ENCODE measurements at regions not wholly inside any gene's neighbourhood (a gene's known extent, or its start where the extent isn't known, plus 50 kb on each side); places are given as distances from the start of the nearest gene placed in this dataset.

DNA sequence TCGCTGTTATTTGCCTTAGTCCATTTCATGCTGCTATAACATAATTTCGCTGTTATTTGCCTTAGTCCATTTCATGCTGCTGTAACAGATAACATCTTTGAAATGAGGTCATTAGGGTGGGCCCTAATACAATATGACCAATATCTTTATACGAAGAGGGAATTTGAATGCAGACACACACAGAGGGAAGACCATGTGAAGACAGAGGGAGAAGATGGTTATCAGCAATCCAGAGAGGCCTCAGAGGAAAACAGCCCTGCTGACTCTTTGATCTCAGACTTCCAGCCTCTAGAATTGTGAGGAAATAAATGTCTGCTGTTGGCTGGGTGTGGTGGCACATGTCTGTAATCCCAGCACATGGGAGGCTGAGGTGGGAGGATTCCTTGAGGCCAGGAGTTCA is 404.9 kb downstream of the TYW1 start:
- no peak overlapping the region for H3K4me3 ChIP-seq (ENCODE audit: low read depth, low read length)
- TF ChIP-seq, protein P1, sequence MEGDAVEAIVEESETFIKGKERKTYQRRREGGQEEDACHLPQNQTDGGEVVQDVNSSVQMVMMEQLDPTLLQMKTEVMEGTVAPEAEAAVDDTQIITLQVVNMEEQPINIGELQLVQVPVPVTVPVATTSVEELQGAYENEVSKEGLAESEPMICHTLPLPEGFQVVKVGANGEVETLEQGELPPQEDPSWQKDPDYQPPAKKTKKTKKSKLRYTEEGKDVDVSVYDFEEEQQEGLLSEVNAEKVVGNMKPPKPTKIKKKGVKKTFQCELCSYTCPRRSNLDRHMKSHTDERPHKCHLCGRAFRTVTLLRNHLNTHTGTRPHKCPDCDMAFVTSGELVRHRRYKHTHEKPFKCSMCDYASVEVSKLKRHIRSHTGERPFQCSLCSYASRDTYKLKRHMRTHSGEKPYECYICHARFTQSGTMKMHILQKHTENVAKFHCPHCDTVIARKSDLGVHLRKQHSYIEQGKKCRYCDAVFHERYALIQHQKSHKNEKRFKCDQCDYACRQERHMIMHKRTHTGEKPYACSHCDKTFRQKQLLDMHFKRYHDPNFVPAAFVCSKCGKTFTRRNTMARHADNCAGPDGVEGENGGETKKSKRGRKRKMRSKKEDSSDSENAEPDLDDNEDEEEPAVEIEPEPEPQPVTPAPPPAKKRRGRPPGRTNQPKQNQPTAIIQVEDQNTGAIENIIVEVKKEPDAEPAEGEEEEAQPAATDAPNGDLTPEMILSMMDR (IDR thresholded peaks at IDR 0.05; ENCODE audit: low read depth, low read length) = no peak

DNA sequence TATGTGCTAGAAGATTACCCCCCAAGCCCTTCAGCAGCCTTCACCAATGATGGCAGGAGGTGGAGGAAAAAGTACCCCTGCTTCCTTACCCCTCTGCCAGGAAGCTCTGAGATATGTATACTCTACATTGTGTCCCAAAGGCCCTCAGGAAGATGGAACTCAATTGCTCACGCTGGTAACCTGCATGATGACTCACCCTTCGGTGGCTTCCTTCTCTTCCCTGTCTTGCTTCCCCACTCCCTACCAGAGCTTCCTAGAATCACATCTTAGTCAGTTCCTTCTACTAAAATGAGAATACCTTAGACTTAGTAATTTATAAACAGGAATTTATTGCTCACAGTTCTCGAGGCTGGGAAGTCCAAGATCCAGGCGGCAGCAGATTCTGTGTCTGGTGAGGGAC is 405.6 kb downstream of the TYW1 start:
- TF ChIP-seq, protein P1 (IDR thresholded peaks at IDR 0.05; ENCODE audit: low read depth, low read length) = no peak
- H3K4me3 ChIP-seq (ENCODE audit: low read depth, low read length) = no peak overlapping the region

DNA sequence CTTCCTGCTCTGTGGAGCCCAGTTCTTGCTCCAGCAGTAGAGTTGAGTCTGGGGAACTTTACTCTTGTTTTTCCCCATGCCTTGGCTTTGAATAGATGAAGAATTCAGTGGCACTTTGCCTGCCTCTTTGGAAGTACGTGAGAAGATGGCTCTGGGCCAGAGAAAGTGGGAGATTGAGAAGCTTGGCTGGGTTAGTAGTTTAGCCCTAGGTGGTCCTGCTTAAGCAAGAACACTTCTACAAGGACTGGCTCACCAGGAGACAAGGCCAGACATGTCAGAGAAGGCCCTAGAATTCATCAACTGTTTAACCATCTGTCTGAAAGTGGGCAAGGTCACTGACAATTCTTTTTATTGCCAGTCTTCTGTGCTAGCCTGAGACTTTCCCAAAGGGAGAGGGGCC is 410.3 kb downstream of the TYW1 start:
- H3K4me3 ChIP-seq (ENCODE audit: low read depth, low read length) = no peak overlapping the region
- TF ChIP-seq, protein P1 (IDR thresholded peaks at IDR 0.05; ENCODE audit: low read depth, low read length) = no peak

GRCh38 chr7:67407392-67408071 is 410.9 kb downstream of the TYW1 start:
- no peak overlapping the region for H3K4me3 ChIP-seq (ENCODE audit: low read depth, low read length)
- TF ChIP-seq, protein P1 (IDR thresholded peaks at IDR 0.05; ENCODE audit: low read depth, low read length) = no peak

DNA sequence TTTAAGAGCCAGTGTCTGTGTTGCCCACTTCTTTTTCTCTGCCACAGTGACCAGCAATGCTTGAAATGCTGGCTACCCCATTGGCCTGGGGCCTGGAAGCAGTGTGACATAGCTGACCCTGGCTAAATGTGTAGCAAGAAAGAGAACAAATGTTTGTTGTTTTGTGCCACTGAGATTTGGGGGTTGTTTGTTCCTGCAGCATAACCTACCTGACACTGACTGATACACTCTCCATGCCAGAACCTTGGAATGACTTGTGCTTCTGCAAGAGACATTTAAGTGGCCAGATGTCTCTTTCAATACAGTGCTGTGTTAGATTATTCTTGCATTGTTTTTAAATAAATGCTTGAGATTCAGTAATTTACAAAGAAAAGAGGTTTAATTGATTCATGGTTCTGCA is 411.5 kb downstream of the TYW1 start:
- TF ChIP-seq, protein P1 (IDR thresholded peaks at IDR 0.05; ENCODE audit: low read depth, low read length) = no peak
- H3K4me3 ChIP-seq (ENCODE audit: low read depth, low read length) = no peak overlapping the region

DNA sequence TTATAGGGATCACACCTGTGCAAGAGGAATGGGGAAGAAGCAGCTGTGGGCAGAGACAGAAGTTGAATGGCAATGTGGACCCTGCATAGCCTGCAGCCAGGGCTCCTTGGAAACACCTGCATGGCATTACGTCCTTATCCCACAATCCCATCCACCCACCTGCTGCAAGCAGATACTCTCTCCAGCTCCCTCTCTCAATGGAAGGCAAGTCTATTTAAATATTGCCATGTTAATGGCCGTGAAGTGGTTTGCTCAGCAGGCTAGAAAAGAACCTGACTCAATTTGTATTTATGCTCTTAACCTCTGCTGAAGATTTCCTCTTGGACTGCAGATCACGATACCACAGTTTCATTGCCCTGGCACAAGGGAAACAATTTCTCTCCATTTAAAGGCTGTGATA is 417.0 kb downstream of the TYW1 start:
- TF ChIP-seq, protein P1 (IDR thresholded peaks at IDR 0.05; ENCODE audit: low read depth, low read length) = no peak
- H3K4me3 ChIP-seq (ENCODE audit: low read depth, low read length) = no peak overlapping the region

DNA sequence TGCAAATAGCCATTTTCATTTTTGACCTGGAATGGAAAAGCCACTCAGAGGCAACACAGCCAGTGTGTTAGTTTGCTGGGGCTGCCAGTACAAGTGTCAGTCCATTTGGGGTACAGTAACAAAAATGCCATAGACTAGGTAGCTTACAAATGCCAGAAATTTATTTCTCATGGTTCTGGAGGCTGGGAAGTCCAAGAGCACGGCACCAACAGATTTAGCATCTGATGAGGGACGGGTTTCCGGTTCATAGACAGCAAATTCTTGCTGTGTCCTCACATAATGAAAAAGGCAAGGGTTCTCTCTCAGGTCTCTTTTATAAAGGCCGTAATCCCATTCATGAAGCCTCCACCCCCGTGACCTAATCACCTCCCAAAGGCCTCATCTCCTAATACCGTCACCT is 418.2 kb downstream of the TYW1 start:
- TF ChIP-seq, protein P1 (IDR thresholded peaks at IDR 0.05; ENCODE audit: low read depth, low read length) = no peak
- H3K4me3 ChIP-seq (ENCODE audit: low read depth, low read length) = no peak overlapping the region
